Prostate gland (tissue), 2 donors: ENCODE measurements at regions not wholly inside any gene's neighbourhood (a gene's known extent, or its start where the extent isn't known, plus 50 kb on each side); places are given as distances from the start of the nearest gene placed in this dataset.

Experiments
- DNase-seq: peaks from one replicate; pipeline ENCODE4 v3.0.0-alpha.2; 2019; ENCODE audit warnings: low spot score
- H3K27ac ChIP-seq, 2 donors: fragments of 200-600 bp; sonication (generic); 2 replicates each; pipeline ENCODE4 v1.5.1; 2017 to 2019
- H3K27me3 ChIP-seq: fragments of 200-600 bp; sonication (generic); replicated peaks from 2 replicates; pipeline ENCODE4 v1.5.1; 2019; ENCODE audit not compliant: insufficient read depth
- H3K36me3 ChIP-seq, 2 donors: fragments of 200-600 bp; sonication (generic); 1 replicate in 1 of 2; 2 replicates in 1 of 2; pipeline versions ENCODE4 v1.5.1 to v1.8.1; 2017 to 2019
- H3K4me1 ChIP-seq: fragments of 200-600 bp; sonication (generic); replicated peaks from 2 replicates; pipeline ENCODE4 v1.5.1; 2019
- H3K4me3 ChIP-seq, 2 donors: fragments of 200-600 bp; sonication (generic); 2 replicates each; pipeline ENCODE4 v1.5.1; 2017 to 2019
- H3K9me3 ChIP-seq: fragments of 200-600 bp; sonication (generic); 2 replicates; pipeline ENCODE4 v1.5.1; 2017
- POLR2A ChIP-seq: fragments of 450-650 bp; IDR thresholded peaks from one replicate; pipeline ENCODE4 v1.6.1; 2016; ENCODE audit warnings: antibody characterized with exemption, mild to moderate bottlenecking
- POLR2AphosphoS5 ChIP-seq: sonication (generic); formaldehyde crosslinking; IDR thresholded peaks from one replicate; pipeline ENCODE4 v1.6.1; 2017; ENCODE audit warnings: antibody characterized with exemption
- WGBS: methylation state at CpG from one replicate; pipeline ENCODE4 v1.1.5; 2018; 5-methylcytosine and 5-hydroxymethylcytosine counted together
- intact Hi-C: fragments of 100-400 bp; cut with DNase I; formaldehyde crosslinking; loops from one replicate; pipeline ENCODE4 v1.14.2; 2022
- TF ChIP-seq, protein P1 (sequence below), 4 experiments: fragments of 200-600 bp in 2 of 4; fragments of 450-650 bp in 2 of 4; sonication (generic) in 2 of 4; IDR thresholded peaks; 1 replicate in 3 of 4; 2 replicates in 1 of 4; pipeline ENCODE4 v1.5.1; 2016 to 2019; ENCODE audit warnings: antibody characterized with exemption in 4 of 4, mild to moderate bottlenecking in 2 of 4, moderate library complexity in 2 of 4

- WGBS: 64% methylated on average over 1 of the region's 1 CpG
- DNase-seq: no peak
- Histone ChIP-seq H3K4me3 (no peak overlapping the region), H3K27ac (no peak overlapping the region), H3K4me1 (no peaks in the 10 kb centered on the region), H3K36me3 (no peaks in the 10 kb centered on the region), H3K27me3 (no peaks in the 10 kb centered on the region), H3K9me3 (no peaks in the 10 kb centered on the region)
- TF ChIP-seq POLR2A (no peak), POLR2AphosphoS5 (no peak)
- TF ChIP-seq, protein P1, sequence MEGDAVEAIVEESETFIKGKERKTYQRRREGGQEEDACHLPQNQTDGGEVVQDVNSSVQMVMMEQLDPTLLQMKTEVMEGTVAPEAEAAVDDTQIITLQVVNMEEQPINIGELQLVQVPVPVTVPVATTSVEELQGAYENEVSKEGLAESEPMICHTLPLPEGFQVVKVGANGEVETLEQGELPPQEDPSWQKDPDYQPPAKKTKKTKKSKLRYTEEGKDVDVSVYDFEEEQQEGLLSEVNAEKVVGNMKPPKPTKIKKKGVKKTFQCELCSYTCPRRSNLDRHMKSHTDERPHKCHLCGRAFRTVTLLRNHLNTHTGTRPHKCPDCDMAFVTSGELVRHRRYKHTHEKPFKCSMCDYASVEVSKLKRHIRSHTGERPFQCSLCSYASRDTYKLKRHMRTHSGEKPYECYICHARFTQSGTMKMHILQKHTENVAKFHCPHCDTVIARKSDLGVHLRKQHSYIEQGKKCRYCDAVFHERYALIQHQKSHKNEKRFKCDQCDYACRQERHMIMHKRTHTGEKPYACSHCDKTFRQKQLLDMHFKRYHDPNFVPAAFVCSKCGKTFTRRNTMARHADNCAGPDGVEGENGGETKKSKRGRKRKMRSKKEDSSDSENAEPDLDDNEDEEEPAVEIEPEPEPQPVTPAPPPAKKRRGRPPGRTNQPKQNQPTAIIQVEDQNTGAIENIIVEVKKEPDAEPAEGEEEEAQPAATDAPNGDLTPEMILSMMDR (IDR thresholded peaks at IDR 0.05): no peak
- intact Hi-C loops: no loop called here
These were observed 575.4 kb upstream of the ALCAM start for GRCh38 chr3:104791331-104791730.

GRCh38 chr3:104796556-104796955 is 570.2 kb upstream of the ALCAM start:
- no peaks in the 10 kb centered on the region for H3K9me3 ChIP-seq
- DNase-seq: no peak
- WGBS: 94% methylated on average over 5 of the region's 5 CpGs
- TF ChIP-seq, protein P1 (IDR thresholded peaks at IDR 0.05): no peak
- TF ChIP-seq POLR2A (no peak), POLR2AphosphoS5 (no peak)
- no peak overlapping the region for H3K27ac ChIP-seq
- no peaks in the 10 kb centered on the region for H3K27me3 ChIP-seq
- H3K4me3 ChIP-seq: no peak overlapping the region
- H3K36me3 ChIP-seq: no peaks in the 10 kb centered on the region
- H3K4me1 ChIP-seq: no peaks in the 10 kb centered on the region
- intact Hi-C loops: no loop called here

DNA sequence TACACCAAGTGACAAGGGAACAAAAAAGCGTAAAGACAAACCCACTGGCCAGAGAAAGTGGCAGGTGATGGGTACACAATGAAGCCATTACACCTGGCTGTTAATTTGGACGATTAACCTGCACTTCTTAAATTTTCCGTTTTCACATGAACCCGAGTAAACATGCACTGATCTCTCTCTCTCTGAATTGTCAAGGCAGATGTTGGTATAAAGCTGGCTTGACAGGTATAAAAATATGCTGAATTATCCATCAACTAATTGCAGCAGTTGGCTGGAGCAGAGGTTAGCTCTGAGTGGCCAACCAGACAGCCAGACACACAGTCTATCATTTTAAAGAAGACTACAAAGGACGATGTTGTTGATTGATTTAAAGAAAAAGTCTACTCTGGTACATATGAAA is 561.7 kb upstream of the ALCAM start:
- H3K27ac ChIP-seq: no peak overlapping the region
- intact Hi-C loops: no loop called here
- no peaks in the 10 kb centered on the region for H3K4me1 ChIP-seq
- no peaks in the 10 kb centered on the region for H3K36me3 ChIP-seq
- H3K4me3 ChIP-seq: no peak overlapping the region
- TF ChIP-seq POLR2A: no peak
- TF ChIP-seq POLR2AphosphoS5: no peak
- TF ChIP-seq, protein P1 (IDR thresholded peaks at IDR 0.05): no peak
- WGBS: 77% methylated on average over 5 of the region's 5 CpGs
- DNase-seq: no peak
- no peaks in the 10 kb centered on the region for H3K9me3 ChIP-seq
- no peaks in the 10 kb centered on the region for H3K27me3 ChIP-seq

DNA sequence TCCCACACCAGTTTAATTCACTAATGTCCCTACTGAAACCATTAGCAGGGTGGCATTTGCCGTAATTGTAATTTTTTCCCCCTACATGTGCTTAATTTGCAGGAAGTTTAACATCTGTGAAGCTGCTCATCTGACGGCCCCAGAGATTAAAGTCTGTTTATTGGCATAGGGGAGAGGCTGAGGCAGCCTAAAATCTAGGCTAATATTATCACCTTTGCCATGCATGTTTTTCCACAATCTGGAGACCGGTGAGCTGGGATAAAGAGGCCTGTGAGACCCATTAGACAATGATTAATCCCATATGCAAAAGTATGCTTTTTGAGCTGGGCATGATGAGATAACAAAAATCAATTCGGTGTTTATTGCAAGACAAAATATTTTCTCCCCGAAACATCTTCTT is 561.2 kb upstream of the ALCAM start:
- DNase-seq: no peak
- Histone ChIP-seq H3K4me1 (no peaks in the 10 kb centered on the region), H3K27me3 (no peaks in the 10 kb centered on the region), H3K4me3 (no peak overlapping the region), H3K27ac (no peak overlapping the region), H3K36me3 (no peaks in the 10 kb centered on the region), H3K9me3 (no peaks in the 10 kb centered on the region)
- 73% methylated on average over 5 of the region's 5 CpGs for WGBS
- intact Hi-C loops: no loop called here
- TF ChIP-seq POLR2AphosphoS5: no peak
- no peak for TF ChIP-seq POLR2A
- TF ChIP-seq, protein P1 (IDR thresholded peaks at IDR 0.05): no peak

DNA sequence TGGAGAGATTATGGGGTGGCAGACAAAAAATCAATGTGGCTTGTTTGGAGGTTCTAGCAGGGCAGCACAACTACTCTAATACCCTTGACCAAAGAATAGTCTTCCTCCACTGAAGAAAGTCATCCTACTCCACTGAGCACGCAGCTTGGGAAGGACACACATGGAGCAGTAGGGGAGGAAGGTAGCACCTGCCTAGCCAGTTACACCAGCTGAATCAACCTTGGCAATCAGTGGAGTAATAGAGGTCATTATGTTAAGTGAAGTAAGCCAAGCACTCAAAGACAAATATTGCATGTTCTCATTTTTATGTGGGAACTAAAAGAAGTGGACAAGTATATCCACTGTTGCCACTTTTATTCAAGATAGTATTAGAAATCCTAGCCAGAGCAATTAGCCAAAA is 555.8 kb upstream of the ALCAM start:
- peak; percentile 5 for DNase-seq
- TF ChIP-seq POLR2A (no peak), POLR2AphosphoS5 (no peak)
- TF ChIP-seq, protein P1 (IDR thresholded peaks at IDR 0.05): no peak
- intact Hi-C loops: no loop called here
- Histone ChIP-seq H3K4me1 (no peaks in the 10 kb centered on the region), H3K27me3 (no peaks in the 10 kb centered on the region), H3K27ac (no peak overlapping the region), H3K4me3 (no peak overlapping the region), H3K9me3 (no peaks in the 10 kb centered on the region), H3K36me3 (no peaks in the 10 kb centered on the region)
- WGBS: 61% methylated on average over 1 of the region's 1 CpG
